ENCODE measurements at regions not wholly inside any gene's neighbourhood (a gene's known extent, or its start where the extent isn't known, plus 50 kb on each side); places are given as distances from the start of the nearest gene placed in this dataset.
A peak's percentile ranks its signal among the peaks of the same experiment; 100 is the strongest.

DNA sequence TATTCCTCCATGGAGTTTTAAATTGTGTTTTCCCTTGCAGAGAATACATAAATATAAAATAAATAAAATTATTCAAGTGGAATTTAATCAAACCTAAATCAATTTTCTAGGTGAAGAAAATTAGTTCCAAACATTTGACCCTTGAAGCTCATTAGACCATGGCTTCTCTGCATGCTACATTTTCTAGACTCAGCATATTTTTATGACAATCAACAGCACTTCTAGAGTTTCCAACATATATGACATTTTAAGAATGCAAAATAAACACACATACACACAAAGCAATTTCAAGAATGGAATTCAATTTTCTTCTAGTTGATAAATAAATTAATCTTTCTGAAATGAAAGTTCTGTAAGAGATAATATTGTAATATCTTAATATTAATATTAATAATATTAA, 1083.9 kb upstream of the INTU start:
- in situ Hi-C loops (cut with HindIII; ENCODE audit: low pct_unique_long_range_greater_than_20kb, low sequenced_read_pairs): no loop called here
- no peak for TF ChIP-seq JUND (IDR thresholded peaks at IDR 0.05; ENCODE audit: low read depth)
- no peak for DNase-seq (ENCODE audit: low read depth in 1 of 2, low spot score in 1 of 2)

DNA sequence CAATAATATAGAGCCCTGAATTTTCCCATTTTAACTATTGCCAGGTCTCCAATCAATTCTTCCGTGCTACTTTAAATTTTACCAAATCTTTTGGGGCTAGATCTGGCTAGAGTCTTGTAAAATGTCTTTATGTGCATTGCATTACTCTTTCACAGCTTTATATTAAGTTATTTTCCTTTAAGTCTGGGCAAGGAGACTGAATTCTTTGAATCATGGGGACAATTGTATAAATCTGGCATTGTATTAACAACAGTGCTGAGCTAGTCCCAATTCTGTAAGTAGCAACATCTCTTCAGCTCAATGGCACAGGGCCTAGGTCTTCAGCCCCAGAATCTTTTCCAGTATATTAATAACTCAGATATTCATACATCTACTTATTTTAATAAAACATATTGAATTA, 1080.4 kb upstream of the INTU start:
- in situ Hi-C loops (cut with HindIII; ENCODE audit: low pct_unique_long_range_greater_than_20kb, low sequenced_read_pairs): no loop called here
- DNase-seq (ENCODE audit: low read depth in 1 of 2, low spot score in 1 of 2): no peak
- no peak for TF ChIP-seq JUND (IDR thresholded peaks at IDR 0.05; ENCODE audit: low read depth)

DNA sequence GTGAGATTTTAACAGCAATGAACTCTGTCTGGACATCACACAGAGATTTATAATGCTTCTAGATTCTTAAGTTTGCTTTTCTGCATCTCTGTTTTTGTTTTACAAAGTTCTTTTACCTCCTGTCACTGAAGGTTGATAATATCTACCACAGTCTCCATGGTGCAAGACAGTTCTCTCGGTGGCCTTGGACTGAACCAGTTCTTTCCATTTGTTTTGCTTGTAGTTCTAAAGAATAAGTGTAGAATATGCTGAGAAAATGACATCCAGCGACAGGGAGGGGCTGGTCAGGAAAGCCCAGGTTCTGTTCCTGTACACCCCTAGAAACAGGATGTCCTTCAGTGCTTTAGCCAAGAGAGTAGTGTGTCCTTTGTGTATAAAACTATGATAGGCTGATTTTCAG, 1079.5 kb upstream of the INTU start:
- no peak for DNase-seq (ENCODE audit: low read depth in 1 of 2, low spot score in 1 of 2)
- in situ Hi-C loops (cut with HindIII; ENCODE audit: low pct_unique_long_range_greater_than_20kb, low sequenced_read_pairs): no loop called here
- TF ChIP-seq JUND (IDR thresholded peaks at IDR 0.05; ENCODE audit: low read depth): no peak

DNA sequence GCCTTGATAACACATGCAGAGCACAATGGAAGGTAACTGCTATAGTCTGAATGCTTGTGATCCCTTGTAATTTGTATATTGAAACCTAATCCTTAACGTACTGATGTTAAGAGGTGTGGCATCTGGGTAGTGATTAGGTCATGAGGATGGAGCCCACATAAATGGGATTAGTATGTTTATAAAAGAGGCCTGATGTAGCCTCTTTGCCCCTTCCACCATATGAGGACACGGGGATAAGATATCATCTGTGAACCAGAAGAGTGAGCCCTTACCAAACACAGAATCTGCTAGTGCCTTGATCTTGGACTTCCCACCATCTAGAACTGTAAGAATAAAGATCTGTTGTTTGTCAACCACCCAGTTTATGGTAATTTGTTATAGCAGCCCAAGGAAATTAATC, 1074.2 kb upstream of the INTU start:
- in situ Hi-C loops (cut with HindIII; ENCODE audit: low pct_unique_long_range_greater_than_20kb, low sequenced_read_pairs): no loop called here
- TF ChIP-seq JUND (IDR thresholded peaks at IDR 0.05; ENCODE audit: low read depth): no peak
- no peak for DNase-seq (ENCODE audit: low read depth in 1 of 2, low spot score in 1 of 2)

DNA sequence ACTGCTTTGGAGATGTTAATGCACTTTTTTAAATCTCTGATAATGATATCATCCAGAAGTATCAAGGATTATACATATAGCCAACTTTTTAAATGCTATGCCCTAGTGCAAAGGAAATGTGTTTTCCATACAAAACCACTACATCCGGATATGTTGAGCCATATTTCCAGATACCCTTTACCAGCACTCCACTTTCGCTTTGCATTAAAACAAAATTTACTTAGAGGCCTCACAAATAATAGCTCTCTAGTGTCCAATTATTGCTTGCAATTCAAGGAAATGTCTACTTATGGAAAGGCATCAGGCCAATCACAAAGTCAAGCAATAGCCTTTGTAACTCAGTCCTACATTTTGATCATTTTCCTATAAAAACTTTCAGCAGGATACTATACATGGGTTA, 1072.8 kb upstream of the INTU start:
- DNase-seq (ENCODE audit: low read depth in 1 of 2, low spot score in 1 of 2): no peak
- no peak for TF ChIP-seq JUND (IDR thresholded peaks at IDR 0.05; ENCODE audit: low read depth)
- in situ Hi-C loops (cut with HindIII; ENCODE audit: low pct_unique_long_range_greater_than_20kb, low sequenced_read_pairs): no loop called here

DNA sequence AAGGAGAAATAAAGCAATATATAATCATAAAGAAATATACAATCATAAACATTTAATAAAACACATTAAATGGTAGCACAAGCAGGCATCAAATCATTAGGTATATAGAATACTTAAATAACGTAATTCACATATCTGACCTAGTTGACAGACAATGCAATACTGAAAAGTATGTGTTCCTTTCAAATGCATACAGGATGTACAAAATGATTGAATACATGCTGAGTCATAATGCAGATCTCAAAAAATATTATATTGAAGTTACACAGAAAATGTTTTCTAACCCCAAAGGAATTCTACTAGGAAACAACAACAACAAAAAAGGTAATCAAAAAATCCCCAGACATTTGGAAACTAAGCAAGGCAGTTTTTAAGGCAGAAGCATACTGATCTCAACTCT, 1072.0 kb upstream of the INTU start:
- DNase-seq (ENCODE audit: low read depth in 1 of 2, low spot score in 1 of 2): no peak
- no peak for TF ChIP-seq JUND (IDR thresholded peaks at IDR 0.05; ENCODE audit: low read depth)
- in situ Hi-C loops (cut with HindIII; ENCODE audit: low pct_unique_long_range_greater_than_20kb, low sequenced_read_pairs): no loop called here

DNA sequence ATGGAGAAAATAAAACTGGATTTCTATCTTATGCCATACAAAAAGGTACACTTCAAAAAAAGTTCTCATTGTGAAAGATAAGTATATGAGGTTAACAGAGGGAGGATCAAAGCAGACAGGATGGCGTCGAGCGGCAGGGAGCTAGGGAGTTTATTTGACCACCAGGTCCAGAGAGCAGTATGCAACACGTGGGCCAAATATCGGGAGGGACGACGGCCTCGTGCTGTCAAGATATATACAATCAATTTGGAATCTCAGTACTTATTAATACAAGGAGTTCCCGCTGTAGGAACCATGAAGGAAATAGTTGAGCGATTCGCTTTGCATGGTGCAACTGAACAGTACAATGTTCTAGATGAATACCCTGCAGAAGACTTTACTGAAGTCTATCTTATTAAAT, 1069.4 kb upstream of the INTU start:
- in situ Hi-C loops (cut with HindIII; ENCODE audit: low pct_unique_long_range_greater_than_20kb, low sequenced_read_pairs): no loop called here
- no peak for TF ChIP-seq JUND (IDR thresholded peaks at IDR 0.05; ENCODE audit: low read depth)
- DNase-seq (ENCODE audit: low read depth in 1 of 2, low spot score in 1 of 2): no peak

DNA sequence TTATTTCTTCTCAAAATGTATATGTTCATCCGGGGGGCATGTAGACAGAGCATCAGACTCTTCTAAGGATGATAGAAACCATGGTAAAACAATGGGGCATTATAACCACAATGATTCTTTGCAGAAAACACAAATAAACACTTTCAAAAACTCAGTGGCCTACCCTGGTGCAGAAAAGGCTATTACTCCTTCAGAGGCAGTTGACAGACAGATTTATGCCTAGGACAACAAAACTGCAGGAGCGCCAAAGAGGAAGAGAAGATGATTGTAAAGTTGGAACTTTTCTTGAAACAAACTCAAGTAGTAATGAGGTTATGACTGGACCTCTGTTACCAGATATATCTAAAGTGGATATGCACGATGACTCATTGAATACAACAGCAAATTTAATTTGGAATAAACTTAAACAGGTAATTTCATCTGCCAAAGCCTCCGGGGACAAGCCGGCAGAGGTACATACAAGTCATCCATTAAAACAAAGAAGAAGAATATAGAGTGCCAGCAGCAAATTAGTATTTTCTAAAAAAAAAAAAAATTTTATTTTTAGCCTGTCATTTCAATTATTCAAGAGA, 1068.4 kb upstream of the INTU start:
- DNase-seq (ENCODE audit: low read depth in 1 of 2, low spot score in 1 of 2): no peak
- in situ Hi-C loops (cut with HindIII; ENCODE audit: low pct_unique_long_range_greater_than_20kb, low sequenced_read_pairs): no loop called here
- TF ChIP-seq JUND (IDR thresholded peaks at IDR 0.05; ENCODE audit: low read depth): no peak

DNA sequence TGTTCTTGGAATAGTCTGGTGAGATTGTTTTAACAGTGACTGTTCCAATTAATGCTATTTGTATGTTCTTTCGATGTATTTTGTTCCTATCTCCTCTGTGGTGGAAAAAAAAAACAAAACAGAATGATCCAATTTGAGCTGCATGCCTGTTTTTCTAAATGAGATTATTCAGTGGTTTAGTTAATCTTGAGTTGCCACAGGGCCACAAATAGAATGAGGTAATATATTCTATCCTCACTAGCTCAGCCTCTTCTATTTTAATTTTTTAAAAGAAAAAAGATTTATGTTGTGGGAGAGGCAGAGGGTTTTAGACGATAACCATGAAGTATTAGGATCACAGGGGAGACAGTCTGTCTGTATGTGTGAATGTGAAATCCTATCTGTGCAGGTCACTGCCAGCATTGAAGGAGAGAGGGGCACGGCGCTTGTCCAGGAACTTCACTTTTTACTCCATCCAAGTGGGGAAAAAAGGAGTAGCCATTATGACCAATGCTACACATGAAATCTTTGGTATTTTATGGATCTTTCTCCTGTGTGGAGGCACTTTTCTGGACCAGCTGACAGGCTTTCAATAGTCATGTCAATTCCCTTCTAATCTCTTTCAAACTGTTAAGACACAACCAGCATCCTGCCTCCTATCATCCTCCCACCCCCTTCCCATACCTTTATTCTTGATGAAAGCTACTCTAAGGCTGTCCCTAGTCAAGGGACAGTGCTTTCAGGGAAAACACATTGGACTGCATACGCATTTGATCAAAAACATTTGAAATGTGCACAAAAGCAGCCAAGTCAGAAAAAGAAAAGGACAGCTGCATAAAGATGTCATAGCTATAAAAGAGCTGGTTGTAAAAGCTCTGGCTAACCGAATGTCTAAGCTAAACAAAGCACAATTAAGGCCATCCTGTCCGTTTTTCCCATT, 1063.8 kb upstream of the INTU start:
- in situ Hi-C loops (cut with HindIII; ENCODE audit: low pct_unique_long_range_greater_than_20kb, low sequenced_read_pairs): no loop called here
- no peak for DNase-seq (ENCODE audit: low read depth in 1 of 2, low spot score in 1 of 2)

DNA sequence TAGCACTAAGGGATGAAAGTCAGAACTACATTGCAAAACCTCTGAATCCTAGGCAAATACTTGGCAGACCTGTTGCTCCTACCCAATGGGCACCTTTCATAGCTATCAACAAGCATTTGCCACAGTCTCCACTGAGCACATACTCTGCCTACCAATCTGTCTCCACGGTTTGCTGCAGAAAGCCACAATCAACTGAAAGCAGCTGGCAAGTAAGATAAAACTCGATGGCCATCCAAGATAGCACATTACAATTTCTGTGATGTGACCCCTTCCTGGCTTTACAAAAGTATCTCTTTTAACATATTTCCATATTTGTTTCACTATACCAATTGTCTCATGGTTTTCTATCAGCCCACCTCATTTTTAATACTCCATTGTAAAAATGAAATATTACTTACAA, 1060.5 kb upstream of the INTU start:
- TF ChIP-seq JUND (IDR thresholded peaks at IDR 0.05; ENCODE audit: low read depth): no peak
- DNase-seq (ENCODE audit: low read depth in 1 of 2, low spot score in 1 of 2): no peak
- in situ Hi-C loops (cut with HindIII; ENCODE audit: low pct_unique_long_range_greater_than_20kb, low sequenced_read_pairs): no loop called here

More for the DNA sequence above, 1063.8 kb upstream of the INTU start:
- TF ChIP-seq JUND (IDR thresholded peaks at IDR 0.05; ENCODE audit: low read depth): no peak

DNA sequence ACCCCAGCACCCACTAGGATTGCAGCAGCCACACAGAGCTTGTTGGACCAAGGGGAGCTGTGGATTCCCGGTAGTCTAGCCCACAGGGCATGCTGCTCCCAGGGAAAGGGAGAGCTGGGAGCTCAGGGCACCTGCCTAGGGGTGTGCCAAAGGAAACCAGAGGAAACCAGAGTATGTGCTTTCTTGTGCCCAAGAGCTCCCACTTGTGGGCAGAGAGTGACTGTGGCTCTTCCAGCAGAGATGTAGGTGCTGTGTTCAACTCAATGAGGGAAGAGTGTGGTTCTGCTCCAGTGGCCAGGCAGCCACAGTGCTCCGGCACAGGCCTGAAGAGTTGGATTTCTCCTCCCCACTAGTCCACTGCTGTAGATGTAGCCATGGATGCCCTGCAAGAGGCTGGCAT, 1050.0 kb upstream of the INTU start:
- no peak for TF ChIP-seq JUND (IDR thresholded peaks at IDR 0.05; ENCODE audit: low read depth)
- in situ Hi-C loops (cut with HindIII; ENCODE audit: low pct_unique_long_range_greater_than_20kb, low sequenced_read_pairs): no loop called here
- DNase-seq (ENCODE audit: low read depth in 1 of 2, low spot score in 1 of 2): peak in 1 of 2 experiments; percentile 65

DNA sequence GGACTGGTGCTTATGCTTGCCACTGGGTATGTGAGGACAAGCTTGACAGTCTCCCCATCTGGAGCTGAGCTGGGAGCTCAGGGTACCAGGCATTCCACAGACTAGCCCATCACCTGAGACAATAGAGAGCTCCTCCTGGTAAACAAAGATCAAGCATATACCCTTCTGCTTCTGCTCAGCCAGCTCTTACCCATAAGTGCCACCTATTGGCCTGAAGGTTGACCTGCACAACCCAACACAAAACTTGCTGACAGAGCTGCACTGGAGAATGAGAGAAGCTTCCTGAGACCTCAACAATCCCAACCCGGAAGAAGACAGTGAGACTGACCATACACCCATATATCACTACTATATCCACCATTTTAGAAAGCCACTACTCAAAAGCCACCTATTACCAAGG, 1049.2 kb upstream of the INTU start:
- in situ Hi-C loops (cut with HindIII; ENCODE audit: low pct_unique_long_range_greater_than_20kb, low sequenced_read_pairs): no loop called here

DNA sequence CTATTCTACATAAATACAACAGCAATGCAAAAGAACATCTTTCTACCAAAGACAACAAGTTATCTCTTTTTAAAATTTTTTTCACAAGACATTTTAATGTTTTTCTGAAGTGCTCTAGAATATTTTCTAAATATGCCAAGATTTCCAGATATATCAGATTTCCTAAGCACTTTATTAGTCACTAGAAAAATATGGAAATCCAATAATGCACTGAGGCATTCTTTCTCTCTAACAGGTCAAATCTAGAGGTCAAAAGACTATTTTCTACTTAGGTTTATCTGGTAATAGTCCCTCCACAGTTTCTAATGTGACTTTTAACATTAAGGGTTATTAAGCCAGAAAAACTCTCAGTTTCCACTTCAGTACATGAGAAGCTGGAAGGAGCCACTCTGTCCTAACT, 1041.2 kb upstream of the INTU start:
- DNase-seq (ENCODE audit: low read depth in 1 of 2, low spot score in 1 of 2): no peak
- in situ Hi-C loops (cut with HindIII; ENCODE audit: low pct_unique_long_range_greater_than_20kb, low sequenced_read_pairs): no loop called here
- no peak for TF ChIP-seq JUND (IDR thresholded peaks at IDR 0.05; ENCODE audit: low read depth)

More for the DNA sequence above, 1049.2 kb upstream of the INTU start:
- no peak for TF ChIP-seq JUND (IDR thresholded peaks at IDR 0.05; ENCODE audit: low read depth)
- peak in 1 of 2 experiments; percentile 69 for DNase-seq (ENCODE audit: low read depth in 1 of 2, low spot score in 1 of 2)
